ENCODE measurements at regions not wholly inside any gene's neighbourhood (a gene's known extent, or its start where the extent isn't known, plus 50 kb on each side); places are given as distances from the start of the nearest gene placed in this dataset.

DNA sequence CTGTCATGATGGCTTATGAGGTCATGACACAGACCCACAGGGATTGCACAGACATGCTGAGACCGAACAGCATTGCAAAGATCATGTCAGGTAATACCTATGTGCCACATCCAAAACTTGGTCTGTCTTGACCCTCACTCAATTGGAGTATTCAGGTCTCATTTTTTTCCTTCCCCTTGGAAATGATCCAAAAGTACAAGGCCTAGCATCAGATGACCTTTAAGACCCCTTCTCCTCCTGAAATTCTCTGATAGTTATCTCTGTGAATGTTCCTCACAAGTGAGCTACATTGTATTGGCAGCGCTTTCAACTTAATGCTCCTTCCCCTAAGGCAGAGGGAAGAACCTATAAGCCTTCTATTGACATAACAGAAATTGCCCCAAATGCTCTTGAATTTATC lies 507.4 kb upstream of the JARID2 start:
- ATAC-seq (no peak), DNase-seq (ENCODE audit: low spot score) (no peak)

DNA sequence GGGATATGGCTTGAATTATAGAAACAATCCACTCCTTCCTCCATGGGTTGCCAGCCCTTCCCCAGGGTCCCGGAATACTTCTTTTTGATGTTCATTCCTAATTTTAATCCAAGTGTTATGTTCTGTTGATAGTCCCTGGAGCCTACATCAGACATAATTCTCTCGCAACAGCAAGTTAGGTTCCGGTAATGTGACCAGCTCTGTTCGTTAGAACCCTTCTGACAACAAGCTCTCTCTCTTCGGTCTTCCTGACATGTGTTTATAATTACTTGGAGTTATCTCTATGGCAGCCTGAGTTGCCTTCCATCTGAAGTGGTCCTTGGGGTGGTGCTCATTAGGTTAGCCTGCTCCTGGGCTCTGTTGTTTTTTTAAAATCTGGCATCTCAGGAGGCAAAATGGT lies 506.9 kb upstream of the JARID2 start:
- ATAC-seq (no peak), DNase-seq (ENCODE audit: low spot score) (no peak)

DNA sequence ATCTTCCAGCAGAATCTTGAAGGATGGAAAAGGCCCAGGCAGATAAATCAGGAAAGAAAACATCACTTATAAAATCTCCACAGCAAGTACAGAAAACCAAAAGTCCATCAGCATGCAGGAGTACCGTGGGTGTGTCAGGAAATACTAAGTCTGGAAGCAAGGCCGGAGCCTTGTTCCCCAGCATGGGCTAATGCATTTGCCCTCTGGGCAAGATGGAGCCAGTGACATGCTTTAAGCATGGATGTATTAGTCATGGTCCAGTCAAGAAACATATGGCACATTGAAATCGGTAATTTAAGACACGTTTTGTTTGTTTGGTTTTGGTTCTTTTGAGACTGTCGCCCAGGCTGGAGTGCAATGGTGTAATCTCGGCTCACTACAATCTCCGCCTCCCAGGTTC lies 506.0 kb upstream of the JARID2 start:
- no peak for DNase-seq (ENCODE audit: low spot score)
- no peak for ATAC-seq

DNA sequence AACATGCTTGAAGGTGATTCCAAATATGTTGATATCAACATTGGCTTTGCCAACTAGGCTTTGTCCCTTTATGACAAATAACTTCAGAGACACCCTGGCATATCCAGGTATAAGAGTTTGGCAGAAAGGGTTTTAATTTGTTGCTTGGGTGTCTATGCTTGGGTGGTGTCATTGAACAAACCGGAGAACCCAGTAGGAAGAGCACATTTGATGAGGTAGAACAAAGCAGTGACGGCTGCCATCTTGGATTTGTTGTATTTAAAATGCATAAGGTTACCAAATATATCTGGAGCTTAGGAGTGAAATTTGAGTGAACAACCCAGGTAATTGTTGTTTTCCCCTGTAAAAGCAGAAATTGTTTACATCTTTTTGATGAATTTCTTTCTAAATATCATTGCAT lies 503.7 kb upstream of the JARID2 start:
- no peak for ATAC-seq
- no peak for DNase-seq (ENCODE audit: low spot score)

DNA sequence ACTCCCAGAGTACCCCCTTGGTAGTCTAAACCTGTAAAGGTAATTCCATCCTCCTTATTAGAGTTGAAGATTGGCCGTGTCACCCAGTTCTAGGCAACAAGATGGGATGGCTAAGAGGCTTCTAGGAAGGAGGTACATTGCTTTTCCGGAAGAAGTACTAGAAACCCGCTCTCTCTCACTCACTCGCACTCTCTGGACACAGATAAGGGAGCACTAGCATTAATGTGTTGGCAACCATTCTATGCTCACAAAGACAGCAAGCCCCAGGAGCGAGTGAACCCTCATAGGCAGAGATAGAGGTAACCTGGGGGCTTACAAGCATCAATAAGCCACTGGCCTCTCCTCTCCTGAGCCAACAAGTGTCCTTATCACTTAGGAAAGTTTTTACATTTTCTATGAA lies 503.2 kb upstream of the JARID2 start:
- ATAC-seq = no peak
- DNase-seq (ENCODE audit: low spot score) = no peak

DNA sequence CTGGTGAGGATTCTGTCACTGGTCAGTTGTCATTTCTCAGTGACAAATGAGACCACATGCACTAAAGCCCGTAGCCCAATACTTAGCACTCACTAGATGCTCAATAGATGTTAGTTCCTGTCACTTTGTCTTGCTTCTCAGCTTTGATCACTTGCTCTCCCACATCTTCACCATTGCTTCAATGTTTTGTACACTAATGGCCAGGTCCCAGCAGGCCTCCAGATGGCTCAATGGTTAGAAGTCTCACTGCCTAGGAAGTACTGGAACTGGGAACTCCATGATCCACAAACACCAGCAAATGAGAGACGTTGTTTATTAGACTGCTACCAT lies 502.8 kb upstream of the JARID2 start:
- DNase-seq (ENCODE audit: low spot score) = no peak
- ATAC-seq = no peak

DNA sequence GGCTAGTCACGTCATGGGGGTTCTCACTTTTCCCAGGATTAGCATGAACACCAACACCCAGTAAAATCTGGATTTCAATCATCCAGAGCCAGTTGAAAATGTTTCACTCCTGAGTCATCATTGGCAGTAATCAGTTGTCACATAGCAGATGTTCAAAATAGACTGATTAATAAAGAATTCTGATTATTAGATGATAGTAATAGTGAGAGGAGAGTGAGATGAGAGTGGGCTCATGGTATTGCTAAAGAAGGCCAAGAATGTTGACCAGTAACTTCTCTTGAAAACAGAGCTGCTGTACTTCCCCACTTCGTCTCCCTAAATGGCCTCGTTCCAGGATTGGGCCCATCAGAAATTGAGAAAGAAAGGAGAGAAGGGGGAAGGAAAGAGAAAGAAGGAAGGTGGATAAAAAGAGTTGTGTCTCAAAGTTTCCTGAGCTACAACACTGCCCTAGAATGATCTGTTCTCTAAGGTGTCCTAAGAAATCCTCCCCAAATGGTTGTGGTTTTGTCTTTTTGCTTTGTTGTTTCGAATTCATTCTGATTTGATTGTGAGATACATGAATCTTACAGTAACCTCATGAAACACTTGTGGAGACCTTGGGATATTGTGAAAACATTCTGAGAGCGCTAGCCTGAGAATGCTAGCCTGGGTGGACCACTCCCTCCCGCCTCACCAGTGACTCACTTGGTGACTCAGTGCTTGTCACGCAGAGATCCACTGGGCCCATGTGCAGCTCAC lies 502.2 kb upstream of the JARID2 start:
- DNase-seq (ENCODE audit: low spot score) (no peak), ATAC-seq (no peak)

DNA sequence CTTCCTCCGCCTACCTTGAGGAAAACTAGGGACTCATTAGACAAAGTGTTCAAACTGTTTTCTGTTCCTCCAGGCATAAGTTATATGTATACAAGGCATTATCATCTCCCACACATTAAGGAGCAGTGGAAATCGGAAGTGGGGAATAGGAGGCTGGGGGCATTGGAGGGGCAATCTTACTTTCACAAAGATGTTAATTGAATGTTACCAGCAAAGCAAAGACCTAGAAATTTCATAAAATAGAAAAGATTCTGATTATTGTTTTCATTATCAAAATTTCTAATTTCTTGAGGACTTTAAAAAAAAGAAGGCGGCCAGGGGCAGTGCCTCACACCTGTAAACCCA lies 501.7 kb upstream of the JARID2 start:
- no peak for ATAC-seq

DNA sequence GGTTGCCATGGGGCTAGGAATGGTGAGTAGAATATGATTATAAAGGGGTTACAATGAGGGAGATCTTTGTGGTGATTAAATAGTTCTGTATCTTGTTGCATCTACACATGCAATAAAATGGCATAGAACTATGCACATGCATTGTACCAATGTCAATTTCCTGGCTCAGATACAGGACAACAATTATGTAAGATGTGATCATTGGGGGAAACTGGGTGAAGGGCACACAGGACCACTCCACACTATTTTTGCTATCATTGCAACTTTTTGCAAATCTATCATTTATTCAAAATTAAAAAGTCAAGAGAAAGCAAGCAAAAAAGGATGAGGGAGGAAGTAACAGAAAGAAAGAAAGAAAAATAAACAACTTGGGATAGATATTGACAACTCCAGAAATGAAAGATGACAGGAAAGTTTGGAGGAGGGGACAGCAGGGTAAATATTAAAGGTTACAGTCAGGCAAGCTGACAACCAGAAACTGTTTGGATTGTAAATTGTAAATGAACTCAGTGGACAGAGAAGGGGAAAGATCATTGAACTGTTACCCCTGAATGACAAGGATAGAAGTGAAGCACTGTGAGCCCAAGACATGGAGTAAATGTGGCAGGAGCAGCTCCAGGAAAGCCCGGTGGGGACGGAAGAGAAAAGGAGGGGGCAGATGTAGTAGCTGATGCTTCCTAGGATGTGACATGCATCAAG lies 499.6 kb upstream of the JARID2 start:
- ATAC-seq (no peak), DNase-seq (ENCODE audit: low spot score) (no peak)

More for the DNA sequence above, 501.7 kb upstream of the JARID2 start:
- DNase-seq (ENCODE audit: low spot score) = no peak

DNA sequence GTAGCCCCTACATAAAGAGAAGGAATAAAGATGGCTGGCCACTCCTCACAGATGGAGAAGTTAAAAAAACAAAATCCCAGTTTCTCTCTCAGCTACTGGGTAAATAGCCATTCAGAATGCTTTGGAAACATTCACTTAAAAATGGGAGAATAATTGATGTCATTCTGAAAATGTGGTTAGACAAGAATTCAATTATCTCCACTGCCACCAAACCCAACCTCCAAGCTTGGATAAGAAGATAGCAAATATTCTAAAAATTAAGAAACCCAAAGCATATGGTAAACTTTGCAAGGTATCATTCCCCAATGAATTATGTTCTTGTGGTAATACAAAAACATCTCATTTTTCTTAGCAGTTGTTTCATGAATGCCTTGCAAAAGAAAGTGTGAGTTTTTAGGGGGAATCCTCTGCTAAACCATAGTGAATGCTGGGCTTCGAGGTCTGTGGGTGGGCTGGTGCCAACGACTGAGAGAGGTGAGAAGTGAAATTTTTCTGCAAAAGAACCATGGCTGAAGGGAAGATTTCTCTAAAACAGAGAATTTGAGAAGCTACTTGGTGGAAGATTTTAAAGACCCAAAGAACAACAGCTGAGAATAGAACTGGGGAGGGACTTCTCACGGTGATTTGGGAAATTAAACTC lies 497.9 kb upstream of the JARID2 start:
- no peak for DNase-seq (ENCODE audit: low spot score)
- no peak for ATAC-seq

DNA sequence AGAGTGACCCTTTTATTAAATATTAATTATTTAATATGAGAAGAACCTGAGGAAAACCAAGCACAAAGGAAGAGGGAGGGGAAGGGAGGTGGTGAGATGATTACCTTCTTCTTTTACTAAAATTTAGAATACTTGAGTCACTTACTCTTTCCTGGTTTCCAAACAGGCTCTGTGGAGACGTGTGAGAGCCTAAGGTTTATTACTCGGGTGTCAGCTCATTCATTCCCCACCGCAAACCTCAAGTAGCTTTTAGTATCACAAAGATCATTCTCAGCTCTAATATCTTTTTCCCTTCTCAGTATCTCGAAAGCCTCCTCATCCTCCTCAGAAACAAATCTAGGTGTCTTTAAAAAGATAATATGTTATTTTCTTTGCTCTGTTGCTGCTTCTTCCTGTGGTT lies 497.2 kb upstream of the JARID2 start:
- ATAC-seq (no peak), DNase-seq (ENCODE audit: low spot score) (no peak)

DNA sequence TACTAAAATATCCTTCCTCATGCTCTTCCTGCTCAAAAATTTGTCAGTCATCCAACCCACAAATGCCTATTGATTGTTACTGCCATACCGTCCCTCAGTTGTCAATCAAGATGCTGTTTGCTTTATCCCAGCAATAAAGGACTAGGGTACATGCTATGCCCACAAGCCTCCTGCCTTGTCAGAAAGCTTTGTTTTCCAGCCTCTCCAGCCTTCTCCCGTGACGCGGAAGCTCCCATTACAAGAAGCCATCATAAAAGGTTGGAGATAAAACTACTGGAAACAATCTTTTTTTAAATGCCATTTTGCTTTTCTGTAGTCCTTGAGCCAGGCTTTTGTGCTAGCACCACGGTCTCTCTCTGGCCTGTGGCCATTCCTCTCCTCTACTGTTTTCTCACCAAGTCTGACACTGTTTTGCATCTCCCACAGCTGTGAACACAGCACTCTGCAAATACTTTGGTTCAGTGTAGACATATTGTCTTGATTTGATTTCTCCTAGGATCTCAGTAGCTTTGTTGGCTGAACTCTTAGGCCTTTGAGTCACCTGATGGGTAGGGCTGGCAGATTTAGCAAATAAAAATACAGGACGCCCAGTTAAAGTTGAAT lies 495.7 kb upstream of the JARID2 start:
- no peak for ATAC-seq

DNA sequence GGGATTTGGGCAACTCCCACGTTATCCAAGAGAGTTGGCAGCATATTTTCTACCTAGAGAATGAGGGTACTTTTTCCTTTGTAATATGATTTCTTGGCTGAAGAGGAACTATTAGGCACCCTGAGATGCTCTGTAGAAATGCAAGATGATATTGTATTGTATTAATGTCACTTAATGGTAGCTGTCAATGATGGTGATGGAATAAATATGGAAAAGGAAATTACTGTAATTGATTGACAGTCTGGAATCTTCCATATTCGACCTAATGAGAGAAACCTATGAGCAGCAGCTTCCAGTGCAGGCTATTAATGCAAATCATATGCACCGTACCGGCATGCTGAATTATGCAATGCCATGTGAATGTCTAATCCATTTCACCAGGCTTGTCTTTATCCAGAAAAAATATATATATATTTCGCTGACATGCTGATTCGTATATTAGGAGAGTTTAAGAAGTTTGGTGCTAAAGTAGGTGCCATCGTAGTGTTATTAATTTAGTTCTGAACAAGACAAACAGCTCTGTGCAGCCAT lies 494.2 kb upstream of the JARID2 start:
- DNase-seq (ENCODE audit: low spot score) (no peak), ATAC-seq (no peak)

More for the DNA sequence above, 495.7 kb upstream of the JARID2 start:
- no peak for DNase-seq (ENCODE audit: low spot score)

DNA sequence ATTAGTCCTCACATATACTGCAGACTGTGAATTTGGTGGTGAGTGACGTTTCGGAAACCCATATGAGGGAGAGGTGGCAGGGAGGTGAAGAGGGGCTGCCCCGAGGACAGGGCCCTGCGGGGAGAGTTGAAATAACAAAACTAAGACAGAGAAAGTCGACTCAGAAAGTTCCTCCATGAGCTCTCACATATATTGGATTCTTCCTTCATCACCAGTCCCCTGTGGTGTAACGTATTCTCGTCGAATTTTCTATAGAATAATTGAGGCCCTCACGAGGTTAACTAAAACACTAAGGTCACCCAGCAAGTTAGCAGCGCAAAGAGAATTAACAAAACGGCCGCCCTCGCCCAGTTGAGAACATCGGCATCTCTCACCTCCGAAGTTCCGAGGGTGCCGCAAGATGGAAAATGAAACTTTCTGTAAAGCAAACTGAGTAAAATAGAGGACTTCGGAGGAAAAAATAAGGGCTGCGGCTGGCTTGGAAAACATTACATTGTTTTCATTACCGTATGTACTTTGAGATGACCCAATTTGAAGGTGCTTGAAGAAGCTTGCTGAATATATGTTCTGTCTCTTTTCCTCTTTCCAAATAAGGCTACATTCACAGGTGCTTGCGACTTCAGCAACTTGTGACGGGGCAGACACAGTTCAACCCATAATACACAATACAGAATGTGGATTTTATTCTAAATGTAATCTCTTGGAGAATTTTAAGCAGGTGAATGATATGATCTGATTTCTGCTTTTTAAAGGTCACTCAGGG lies 490.9 kb upstream of the JARID2 start:
- DNase-seq (ENCODE audit: low spot score) = no peak
- no peak for ATAC-seq

DNA sequence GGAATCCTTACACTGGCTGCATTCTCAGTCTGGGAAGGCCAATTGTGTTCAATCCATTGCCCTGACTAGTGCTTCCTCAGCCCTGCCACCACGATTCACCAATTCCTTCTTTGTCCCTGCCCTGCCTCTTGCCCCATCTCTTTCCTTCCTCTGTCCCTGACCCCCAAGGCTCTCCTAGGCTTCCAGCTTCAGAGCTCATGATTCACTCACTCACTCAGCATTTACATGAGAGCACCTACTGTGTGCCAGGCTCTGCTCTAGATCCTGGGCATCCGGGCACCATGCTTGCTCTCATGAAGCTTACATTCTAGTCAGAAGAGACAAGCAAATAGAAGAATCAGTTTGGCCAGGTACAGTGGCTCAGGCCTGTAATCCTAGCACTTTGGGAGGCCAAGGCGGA lies 489.5 kb upstream of the JARID2 start:
- DNase-seq (ENCODE audit: low spot score) = no peak
- ATAC-seq = no peak

DNA sequence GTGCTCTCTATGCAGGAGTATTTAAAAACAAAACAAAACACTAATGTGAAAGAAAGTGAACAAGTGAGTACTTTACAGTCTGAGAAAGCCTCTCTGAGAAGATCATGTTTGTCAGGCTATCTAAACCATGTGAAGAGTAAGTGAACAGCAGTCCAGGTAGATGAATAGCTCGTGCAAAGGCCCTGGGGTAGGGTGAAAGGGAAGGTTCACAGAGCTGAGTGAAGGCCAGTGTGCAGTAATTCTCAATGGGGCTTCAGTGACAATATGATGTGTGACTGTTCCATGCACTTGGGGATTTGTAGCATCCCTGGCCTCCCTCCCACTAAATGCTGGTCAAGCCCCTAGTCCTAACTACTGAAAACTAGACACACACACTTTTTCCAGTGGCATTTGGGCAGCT lies 488.9 kb upstream of the JARID2 start:
- no peak for ATAC-seq
- no peak for DNase-seq (ENCODE audit: low spot score)

DNA sequence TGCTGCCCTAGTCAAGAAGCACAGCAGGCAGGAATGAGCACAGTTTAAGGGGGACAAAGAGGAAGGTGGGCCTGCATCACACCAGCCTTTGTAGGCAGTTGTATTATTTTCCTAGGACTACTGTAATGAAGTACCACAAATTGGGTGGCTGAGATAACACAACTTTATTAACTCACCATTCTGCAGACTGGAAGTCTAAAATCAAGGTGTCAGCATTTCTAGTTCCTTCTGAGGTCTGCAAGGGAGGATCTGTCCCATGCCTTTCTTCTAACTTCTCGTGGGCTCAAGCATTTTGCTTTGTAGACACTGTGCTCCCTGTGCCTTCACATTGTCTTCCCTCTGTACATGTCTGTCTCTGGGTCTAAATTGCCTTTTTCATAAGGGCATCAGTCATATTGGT lies 488.5 kb upstream of the JARID2 start:
- ATAC-seq (no peak), DNase-seq (ENCODE audit: low spot score) (no peak)

DNA sequence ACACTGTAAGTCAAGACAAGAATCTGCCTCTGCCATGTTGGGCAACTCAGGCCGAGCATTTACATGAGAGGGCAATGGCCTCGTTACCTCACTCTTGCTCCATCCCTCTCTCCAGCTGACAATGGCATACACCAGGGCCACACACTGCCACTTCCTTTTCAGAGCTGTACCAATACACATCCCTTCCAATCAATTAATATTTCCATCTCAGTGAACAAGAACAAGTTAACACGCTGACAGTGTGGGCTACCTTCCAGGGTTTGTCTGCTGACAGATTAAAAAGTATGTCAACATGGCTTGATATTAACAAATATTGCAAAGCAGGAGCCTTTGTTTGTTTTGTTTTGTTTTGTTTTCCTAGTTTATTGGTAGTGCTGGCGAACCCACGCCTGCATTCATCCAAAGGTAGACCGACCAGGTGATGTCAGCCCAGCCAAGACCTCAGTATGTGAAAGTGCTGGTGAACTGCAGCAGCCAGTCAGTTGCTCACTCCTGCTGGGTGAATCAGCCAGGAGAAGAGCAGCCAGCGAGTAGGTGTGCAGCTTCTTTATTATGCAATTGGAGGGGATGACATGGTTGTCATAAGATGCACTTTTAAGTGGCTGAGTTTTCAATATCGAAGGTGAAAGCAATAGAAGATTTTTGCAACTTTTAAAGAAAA lies 487.3 kb upstream of the JARID2 start:
- DNase-seq (ENCODE audit: low spot score) = peak; percentile 87
- peak; percentile 82 for ATAC-seq

DNA sequence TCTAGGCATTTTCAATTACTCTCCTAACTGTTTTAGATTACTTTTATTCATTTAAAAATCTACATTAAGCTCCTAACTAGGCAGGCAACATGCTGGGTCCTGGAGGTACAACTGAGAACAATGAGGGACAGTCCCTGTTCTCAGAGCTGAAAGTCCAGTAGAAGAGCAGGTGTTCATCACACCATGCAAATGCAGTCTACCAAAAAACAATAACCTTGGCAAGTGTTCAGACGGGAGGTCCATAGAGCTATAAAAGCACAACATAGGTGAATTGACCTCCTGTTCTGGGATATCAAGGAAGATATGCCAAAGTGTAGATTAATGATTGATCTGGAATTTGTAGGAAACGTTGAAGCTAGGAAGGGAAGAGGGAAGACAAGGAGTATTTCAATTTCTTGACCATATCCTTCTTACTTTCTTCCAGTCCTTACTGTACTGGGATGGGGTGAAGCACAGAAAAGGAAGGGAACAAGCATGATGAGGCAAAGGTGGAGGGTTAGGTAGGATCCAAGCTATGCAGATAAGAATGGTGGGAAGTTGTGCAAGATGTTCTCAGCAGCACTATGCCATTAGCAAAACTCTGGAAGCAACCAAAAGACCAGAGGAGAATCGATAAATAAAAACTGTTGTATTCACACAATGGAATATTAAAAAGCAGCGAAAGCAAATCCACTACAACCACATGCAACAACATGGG lies 485.7 kb upstream of the JARID2 start:
- peak; percentile 48 for ATAC-seq

DNA sequence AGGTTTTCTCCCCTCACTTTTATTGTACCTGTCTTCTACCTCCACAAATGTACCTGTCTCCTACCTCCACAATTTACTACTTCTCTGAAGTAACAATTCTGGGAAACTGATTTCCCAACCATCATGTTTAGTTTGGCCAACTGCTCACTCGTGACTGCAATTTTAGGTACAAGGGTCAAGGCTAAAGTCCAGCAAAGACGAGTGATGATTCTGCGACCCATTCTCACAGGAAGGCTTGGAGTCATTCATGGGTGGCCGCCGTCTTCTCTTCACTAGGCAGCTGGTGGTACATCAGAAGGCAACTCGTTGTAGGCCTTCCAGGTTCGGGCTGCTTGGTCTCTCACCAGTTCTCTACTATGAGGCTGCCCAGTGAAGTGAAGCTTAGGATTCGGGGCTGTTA lies 483.8 kb upstream of the JARID2 start:
- ATAC-seq (peak; percentile 29), DNase-seq (ENCODE audit: low spot score) (peak; percentile 66)

More for the DNA sequence above, 485.7 kb upstream of the JARID2 start:
- DNase-seq (ENCODE audit: low spot score) = no peak
